Retinal pigment epithelial cell (primary cell): ENCODE measurements at regions not wholly inside any gene's neighbourhood (a gene's known extent, or its start where the extent isn't known, plus 50 kb on each side); places are given as distances from the start of the nearest gene placed in this dataset.

Experiments used
- DNase-seq: peaks from one replicate; pipeline ENCODE4 v3.0.0-alpha.2; 2010; ENCODE audit warnings: low read depth
- H3K4me3 ChIP-seq: 2 replicates; pipeline ENCODE4 v1.5.1; 2011; ENCODE audit warnings: mild to moderate bottlenecking, low read length, control low read depth, moderate library complexity
- TF ChIP-seq, protein P1 (sequence below): conservative IDR thresholded peaks from 2 replicates; pipeline ENCODE4 v1.5.1; 2011; ENCODE audit warnings: low read depth, low read length, control low read depth, inconsistent platforms

DNA sequence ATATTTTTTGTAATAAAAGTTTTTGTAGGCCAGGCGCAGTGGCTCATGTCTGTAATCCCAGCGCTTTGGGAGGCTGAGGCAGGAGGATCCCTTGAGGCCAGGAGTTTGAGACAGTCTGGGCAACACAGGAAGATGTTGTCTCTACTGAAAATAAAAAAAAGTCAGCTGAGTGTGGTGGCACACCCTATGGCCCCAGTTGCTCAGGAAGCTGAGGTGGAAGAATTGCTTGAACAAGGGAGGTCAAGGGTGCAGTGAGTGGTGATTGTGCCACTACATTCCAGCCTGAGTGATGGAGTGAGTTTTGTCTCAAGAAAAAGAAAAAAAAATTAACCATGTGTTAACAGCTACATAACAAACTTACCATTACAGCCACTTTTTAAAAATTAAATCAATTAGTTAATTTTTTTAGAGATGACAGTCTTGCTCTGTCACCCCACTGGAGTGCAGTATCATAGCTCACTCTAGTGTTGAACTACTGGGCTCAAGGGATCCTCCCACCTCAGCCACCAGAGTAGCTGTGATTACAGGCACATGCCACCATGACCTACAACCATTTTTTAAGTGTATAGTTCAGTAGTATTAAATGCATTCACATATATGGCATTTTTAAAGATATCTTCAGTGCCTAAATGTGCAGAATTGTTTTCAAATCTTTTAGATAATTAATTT, 67.2 kb upstream of the ACYP2 start:
- TF ChIP-seq, protein P1, sequence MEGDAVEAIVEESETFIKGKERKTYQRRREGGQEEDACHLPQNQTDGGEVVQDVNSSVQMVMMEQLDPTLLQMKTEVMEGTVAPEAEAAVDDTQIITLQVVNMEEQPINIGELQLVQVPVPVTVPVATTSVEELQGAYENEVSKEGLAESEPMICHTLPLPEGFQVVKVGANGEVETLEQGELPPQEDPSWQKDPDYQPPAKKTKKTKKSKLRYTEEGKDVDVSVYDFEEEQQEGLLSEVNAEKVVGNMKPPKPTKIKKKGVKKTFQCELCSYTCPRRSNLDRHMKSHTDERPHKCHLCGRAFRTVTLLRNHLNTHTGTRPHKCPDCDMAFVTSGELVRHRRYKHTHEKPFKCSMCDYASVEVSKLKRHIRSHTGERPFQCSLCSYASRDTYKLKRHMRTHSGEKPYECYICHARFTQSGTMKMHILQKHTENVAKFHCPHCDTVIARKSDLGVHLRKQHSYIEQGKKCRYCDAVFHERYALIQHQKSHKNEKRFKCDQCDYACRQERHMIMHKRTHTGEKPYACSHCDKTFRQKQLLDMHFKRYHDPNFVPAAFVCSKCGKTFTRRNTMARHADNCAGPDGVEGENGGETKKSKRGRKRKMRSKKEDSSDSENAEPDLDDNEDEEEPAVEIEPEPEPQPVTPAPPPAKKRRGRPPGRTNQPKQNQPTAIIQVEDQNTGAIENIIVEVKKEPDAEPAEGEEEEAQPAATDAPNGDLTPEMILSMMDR, result no peak
- no peak overlapping the region for H3K4me3 ChIP-seq
- no peak for DNase-seq

DNA sequence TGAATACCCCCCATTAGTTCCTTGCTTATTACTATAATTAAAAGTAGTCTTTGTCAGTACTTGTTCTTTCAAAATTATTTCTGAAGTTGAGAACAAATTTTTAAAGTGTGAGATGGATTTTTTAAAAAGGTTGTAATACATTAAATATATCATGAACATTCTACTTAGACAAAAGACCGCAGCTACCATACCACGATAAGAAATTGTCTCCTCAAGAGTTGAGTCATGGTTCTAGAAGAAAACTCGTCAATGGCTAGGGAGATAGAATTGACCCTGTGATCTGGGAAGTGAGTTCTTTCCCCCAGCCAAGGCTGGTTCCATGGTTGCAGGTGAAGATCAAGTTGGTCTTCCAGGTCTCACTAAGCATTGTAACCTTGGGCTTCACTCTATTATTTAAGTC, 67.8 kb upstream of the ACYP2 start:
- no peak for DNase-seq
- TF ChIP-seq, protein P1, result no peak

DNA sequence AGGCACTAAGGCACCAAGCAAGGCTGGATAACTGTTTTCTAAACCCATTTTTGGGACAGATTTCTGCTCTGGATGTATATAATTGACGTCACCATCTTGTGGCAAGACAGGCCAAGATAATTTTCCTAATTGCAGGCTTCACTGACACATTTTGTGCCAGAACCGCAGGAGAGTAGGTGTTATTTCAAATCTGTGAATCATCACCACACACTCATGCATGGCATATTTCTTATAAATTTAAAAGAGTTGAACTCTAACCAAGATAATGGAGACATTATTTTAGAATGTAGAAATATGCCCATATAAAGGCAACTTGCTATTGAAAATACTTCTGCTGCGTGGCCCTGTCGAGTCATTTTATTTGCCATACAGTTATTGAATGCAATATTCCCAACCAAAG, 68.3 kb upstream of the ACYP2 start:
- no peak for DNase-seq
- TF ChIP-seq, protein P1, result no peak
- H3K4me3 ChIP-seq, result no peak overlapping the region

More for the DNA sequence above, 67.8 kb upstream of the ACYP2 start:
- H3K4me3 ChIP-seq, result no peak overlapping the region

DNA sequence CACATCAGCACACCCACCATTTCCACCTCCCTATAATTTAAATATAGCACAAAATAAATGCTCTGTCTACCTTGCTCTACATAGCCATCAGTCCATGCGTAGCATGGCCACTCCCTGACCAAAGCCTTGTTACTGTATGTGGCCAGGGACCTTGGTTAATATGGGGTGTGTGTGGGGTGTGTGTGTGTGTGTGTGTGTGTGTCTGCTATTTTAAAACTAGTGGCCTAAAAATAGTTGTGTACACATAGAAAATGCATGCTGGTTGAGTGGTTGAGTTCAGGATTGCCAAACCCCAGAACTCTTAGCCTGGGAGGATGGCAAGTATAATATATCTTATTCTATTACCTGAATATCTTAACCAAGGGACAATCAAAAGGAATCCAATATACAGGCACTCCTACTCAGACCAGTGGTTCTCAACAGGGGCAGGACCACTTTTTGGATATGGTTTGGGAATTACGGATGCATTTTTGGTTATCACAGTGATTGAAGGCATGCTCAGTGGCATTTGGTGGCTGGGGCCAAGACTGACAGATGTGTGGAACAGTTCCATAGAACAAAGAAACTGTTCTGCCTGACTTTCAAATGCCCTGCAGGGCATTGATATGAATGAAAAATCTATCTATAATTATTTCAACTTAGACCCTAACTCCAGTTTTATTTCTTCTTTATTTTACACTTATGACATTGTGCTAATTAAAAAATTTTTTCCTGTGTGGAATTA, 72.3 kb upstream of the PSME4 start:
- H3K4me3 ChIP-seq, result no peak overlapping the region
- TF ChIP-seq, protein P1, result no peak
- DNase-seq, result no peak

DNA sequence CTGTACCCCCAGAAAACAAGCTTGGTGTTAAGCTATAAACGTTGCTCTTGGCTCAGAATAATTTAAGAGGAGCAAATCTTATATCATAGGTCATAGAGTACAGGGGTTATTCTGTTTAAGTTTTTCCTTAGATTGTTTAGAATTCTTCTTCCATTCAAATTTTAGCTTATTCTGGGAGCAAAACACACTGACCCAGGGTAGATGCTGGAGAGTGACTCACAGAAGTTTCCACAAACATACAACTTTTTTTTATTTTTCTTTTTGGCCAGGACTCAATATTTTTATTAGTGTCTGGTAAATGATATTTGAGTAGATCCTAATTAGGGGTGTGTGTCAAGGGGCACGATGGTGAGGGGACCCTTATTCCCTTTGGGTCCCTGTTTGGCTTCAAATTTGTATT, 71.5 kb upstream of the PSME4 start:
- DNase-seq, result no peak
- no peak overlapping the region for H3K4me3 ChIP-seq
- TF ChIP-seq, protein P1, result no peak

DNA sequence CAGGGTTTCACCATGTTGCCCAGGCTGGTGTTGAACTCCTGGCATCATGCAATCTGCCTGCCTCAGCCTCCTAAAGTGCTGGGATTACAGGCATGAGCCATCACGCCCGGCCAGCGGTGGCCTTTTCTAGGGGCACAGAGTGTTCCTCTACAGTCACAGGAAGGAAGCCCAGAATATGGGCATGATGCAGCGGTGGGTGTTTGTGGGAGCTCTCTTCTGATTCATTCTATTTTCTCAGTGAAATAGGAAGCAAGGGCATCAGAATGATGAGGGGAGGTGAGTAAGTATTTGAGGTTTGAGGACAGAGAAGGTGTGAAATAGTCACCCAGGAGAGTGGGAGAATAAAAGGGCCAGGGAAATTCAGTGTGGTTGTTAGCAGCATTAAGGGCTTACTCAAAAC, 70.3 kb upstream of the PSME4 start:
- TF ChIP-seq, protein P1, result no peak
- no peak for DNase-seq
- H3K4me3 ChIP-seq, result no peak overlapping the region

DNA sequence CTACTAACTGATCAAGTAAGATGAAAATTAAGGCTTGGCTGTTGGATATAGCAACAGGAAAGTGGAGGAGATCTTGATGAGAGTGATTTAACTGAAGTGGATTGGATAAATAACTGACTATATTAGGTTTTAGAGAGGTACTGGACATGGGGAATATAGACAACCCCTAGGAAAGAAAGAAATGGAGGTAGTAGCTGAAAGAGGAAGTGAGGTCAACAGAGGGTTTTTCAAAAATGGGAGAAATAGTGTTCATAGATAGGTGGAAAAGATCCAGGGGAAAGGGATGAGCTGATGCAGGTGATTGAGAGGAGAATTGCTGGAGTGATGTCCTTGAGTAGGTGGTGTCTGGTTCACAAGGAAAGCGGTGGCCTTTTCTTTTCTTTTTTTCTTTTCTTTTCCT, 69.9 kb upstream of the PSME4 start:
- H3K4me3 ChIP-seq, result no peak overlapping the region
- no peak for DNase-seq
- TF ChIP-seq, protein P1, result no peak
